Mammary epithelial cell (primary cell): ENCODE measurements at regions not wholly inside any gene's neighbourhood (a gene's known extent, or its start where the extent isn't known, plus 50 kb on each side); places are given as distances from the start of the nearest gene placed in this dataset.

Experiments used
- EZH2 ChIP-seq: IDR thresholded peaks from 2 replicates; pipeline ENCODE4 v1.6.1; 2012; ENCODE audit warnings: low read length, inconsistent platforms, borderline replicate concordance
- TF ChIP-seq, protein P1 (sequence below), 2 donors: IDR thresholded peaks in 1 of 2; conservative IDR thresholded peaks in 1 of 2; 2 replicates each; pipeline ENCODE4 v1.5.1; 2011 to 2012; ENCODE audit warnings: inconsistent platforms in 2 of 2, low read length in 2 of 2, mild to moderate bottlenecking in 2 of 2, control low read depth in 1 of 2, low read depth in 1 of 2; ENCODE audit not compliant: insufficient read depth in 1 of 2; ENCODE audit errors: extremely low read depth in 1 of 2

DNA sequence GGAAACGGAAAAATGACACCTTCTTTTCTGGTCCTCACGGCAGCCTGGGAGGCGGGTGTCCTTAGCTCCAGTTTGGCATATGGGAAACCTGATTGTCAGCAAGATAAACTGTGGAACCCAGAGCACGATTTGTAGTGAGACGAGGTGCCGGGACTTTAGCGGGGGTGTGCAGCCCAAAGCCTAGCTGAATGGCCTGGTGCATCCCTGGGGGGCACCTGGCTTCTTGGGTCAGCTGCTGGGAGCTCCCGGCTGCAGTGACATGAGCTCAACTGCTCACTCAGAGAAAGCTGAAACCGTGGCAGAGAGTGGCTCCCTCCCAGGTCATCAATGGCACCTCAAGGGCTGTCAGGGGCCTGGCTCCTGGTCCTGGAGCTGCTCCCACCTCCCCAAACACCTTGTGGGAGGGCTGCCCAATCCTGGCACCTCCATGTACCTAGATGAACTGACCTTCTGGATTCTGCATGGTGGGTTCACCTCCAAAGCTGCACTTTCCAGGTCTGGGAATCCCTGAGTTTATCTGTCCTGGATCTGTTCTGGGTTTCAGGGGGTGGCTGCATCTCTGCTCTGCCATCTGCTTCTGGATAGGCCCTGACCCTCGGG, 260.5 kb downstream of the MATN1 start:
- TF ChIP-seq EZH2, result no peak
- TF ChIP-seq, protein P1, sequence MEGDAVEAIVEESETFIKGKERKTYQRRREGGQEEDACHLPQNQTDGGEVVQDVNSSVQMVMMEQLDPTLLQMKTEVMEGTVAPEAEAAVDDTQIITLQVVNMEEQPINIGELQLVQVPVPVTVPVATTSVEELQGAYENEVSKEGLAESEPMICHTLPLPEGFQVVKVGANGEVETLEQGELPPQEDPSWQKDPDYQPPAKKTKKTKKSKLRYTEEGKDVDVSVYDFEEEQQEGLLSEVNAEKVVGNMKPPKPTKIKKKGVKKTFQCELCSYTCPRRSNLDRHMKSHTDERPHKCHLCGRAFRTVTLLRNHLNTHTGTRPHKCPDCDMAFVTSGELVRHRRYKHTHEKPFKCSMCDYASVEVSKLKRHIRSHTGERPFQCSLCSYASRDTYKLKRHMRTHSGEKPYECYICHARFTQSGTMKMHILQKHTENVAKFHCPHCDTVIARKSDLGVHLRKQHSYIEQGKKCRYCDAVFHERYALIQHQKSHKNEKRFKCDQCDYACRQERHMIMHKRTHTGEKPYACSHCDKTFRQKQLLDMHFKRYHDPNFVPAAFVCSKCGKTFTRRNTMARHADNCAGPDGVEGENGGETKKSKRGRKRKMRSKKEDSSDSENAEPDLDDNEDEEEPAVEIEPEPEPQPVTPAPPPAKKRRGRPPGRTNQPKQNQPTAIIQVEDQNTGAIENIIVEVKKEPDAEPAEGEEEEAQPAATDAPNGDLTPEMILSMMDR (conservative IDR thresholded peaks at IDR 0.05 in 1 of 2, IDR thresholded peaks at IDR 0.05 in 1 of 2; ENCODE audit: extremely low read depth in 1 of 2, insufficient read depth in 1 of 2, low read depth in 1 of 2, low read length in 2 of 2), result no peak
